ENCODE measurements at regions not wholly inside any gene's neighbourhood (a gene's known extent, or its start where the extent isn't known, plus 50 kb on each side); places are given as distances from the start of the nearest gene placed in this dataset.

- Histone ChIP-seq H3K27ac (ENCODE audit: insufficient read depth, low read length, poor library complexity, severe bottlenecking) (no peak overlapping the region), H3K9me3 (ENCODE audit: control insufficient read depth in 2 of 2, low read length in 2 of 2) (no peaks in the 10 kb centered on the region), H3K4me3 (ENCODE audit: low read depth, low read length) (no peak overlapping the region), H3K4me1 (ENCODE audit: control insufficient read depth, insufficient read depth, low read length, poor library complexity, severe bottlenecking) (no peaks in the 10 kb centered on the region), H3K27me3 (ENCODE audit: control insufficient read depth, insufficient read depth, low read length) (no peaks in the 10 kb centered on the region), H3K36me3 (ENCODE audit: control insufficient read depth, insufficient read depth, low read length) (no peaks in the 10 kb centered on the region)
- Mint-ChIP-seq H3K4me1 (no peaks in the 10 kb centered on the region), H3K27ac (no peak overlapping the region), H3K27me3 (no peaks in the 10 kb centered on the region), H3K36me3 (no peaks in the 10 kb centered on the region), H3K9me3 (peaks cover 0 to 2% (median 0%) of the 10 kb centered on the region in 7 donors), H3K4me3 (no peak overlapping the region)
- no peak for ATAC-seq (ENCODE audit: low read depth in 2 of 2)
- no peak for DNase-seq
Observed at GRCh38 chr9:86511614-86512360, 157.6 kb upstream of the TUT7 start.

GRCh38 chr9:86508208-86508903, 154.1 kb upstream of the TUT7 start:
- Histone ChIP-seq H3K9me3 (ENCODE audit: control insufficient read depth in 2 of 2, low read length in 2 of 2) (no peaks in the 10 kb centered on the region), H3K4me1 (ENCODE audit: control insufficient read depth, insufficient read depth, low read length, poor library complexity, severe bottlenecking) (no peaks in the 10 kb centered on the region), H3K36me3 (ENCODE audit: control insufficient read depth, insufficient read depth, low read length) (no peaks in the 10 kb centered on the region), H3K27me3 (ENCODE audit: control insufficient read depth, insufficient read depth, low read length) (no peaks in the 10 kb centered on the region), H3K27ac (ENCODE audit: insufficient read depth, low read length, poor library complexity, severe bottlenecking) (no peak overlapping the region), H3K4me3 (ENCODE audit: low read depth, low read length) (no peak overlapping the region)
- H3K27me3 Mint-ChIP-seq: no peaks in the 10 kb centered on the region
- H3K4me1 Mint-ChIP-seq: no peaks in the 10 kb centered on the region
- H3K4me3 Mint-ChIP-seq: no peak overlapping the region
- H3K27ac Mint-ChIP-seq: no peak overlapping the region
- H3K9me3 Mint-ChIP-seq: peaks cover 0 to 2% (median 0%) of the 10 kb centered on the region in 7 donors
- no peaks in the 10 kb centered on the region for H3K36me3 Mint-ChIP-seq
- ATAC-seq (ENCODE audit: low read depth in 2 of 2) (no peak), DNase-seq (no peak)

- peaks cover 6% of the 10 kb centered on the region for H3K27me3 Mint-ChIP-seq
- ATAC-seq (ENCODE audit: low read depth in 2 of 2): no peak
Observed at GRCh38 chr9:86507212-86507630, 153.0 kb upstream of the TUT7 start.

GRCh38 chr9:86503942-86504341, 149.7 kb upstream of the TUT7 start:
- Mint-ChIP-seq H3K27ac (no peak overlapping the region), H3K9me3 (peaks cover 0 to 2% (median 0%) of the 10 kb centered on the region in 7 donors), H3K27me3 (peaks cover 18% of the 10 kb centered on the region), H3K36me3 (no peaks in the 10 kb centered on the region), H3K4me3 (no peak overlapping the region), H3K4me1 (no peaks in the 10 kb centered on the region)
- DNase-seq (no peak), ATAC-seq (ENCODE audit: low read depth in 2 of 2) (no peak)
- no peak overlapping the region for H3K4me3 ChIP-seq (ENCODE audit: low read depth, low read length)
- H3K27ac ChIP-seq (ENCODE audit: insufficient read depth, low read length, poor library complexity, severe bottlenecking): no peak overlapping the region
- H3K36me3 ChIP-seq (ENCODE audit: control insufficient read depth, insufficient read depth, low read length): no peaks in the 10 kb centered on the region
- H3K27me3 ChIP-seq (ENCODE audit: control insufficient read depth, insufficient read depth, low read length): peaks cover 4% of the 10 kb centered on the region
- no peaks in the 10 kb centered on the region for H3K9me3 ChIP-seq (ENCODE audit: control insufficient read depth in 2 of 2, low read length in 2 of 2)
- no peaks in the 10 kb centered on the region for H3K4me1 ChIP-seq (ENCODE audit: control insufficient read depth, insufficient read depth, low read length, poor library complexity, severe bottlenecking)

More at GRCh38 chr9:86507212-86507630, 153.0 kb upstream of the TUT7 start:
- Histone ChIP-seq H3K9me3 (ENCODE audit: control insufficient read depth in 2 of 2, low read length in 2 of 2) (no peaks in the 10 kb centered on the region), H3K27me3 (ENCODE audit: control insufficient read depth, insufficient read depth, low read length) (peaks cover 4% of the 10 kb centered on the region), H3K27ac (ENCODE audit: insufficient read depth, low read length, poor library complexity, severe bottlenecking) (no peak overlapping the region), H3K4me1 (ENCODE audit: control insufficient read depth, insufficient read depth, low read length, poor library complexity, severe bottlenecking) (no peaks in the 10 kb centered on the region), H3K36me3 (ENCODE audit: control insufficient read depth, insufficient read depth, low read length) (no peaks in the 10 kb centered on the region), H3K4me3 (ENCODE audit: low read depth, low read length) (no peak overlapping the region)
- Mint-ChIP-seq H3K27ac (no peak overlapping the region), H3K4me1 (no peaks in the 10 kb centered on the region), H3K4me3 (no peak overlapping the region), H3K9me3 (peaks cover 0 to 2% (median 0%) of the 10 kb centered on the region in 7 donors), H3K36me3 (no peaks in the 10 kb centered on the region)
- no peak for DNase-seq

GRCh38 chr9:86503314-86503713, 149.1 kb upstream of the TUT7 start:
- no peak overlapping the region for H3K27ac ChIP-seq (ENCODE audit: insufficient read depth, low read length, poor library complexity, severe bottlenecking)
- H3K27me3 ChIP-seq (ENCODE audit: control insufficient read depth, insufficient read depth, low read length): peaks cover 4% of the 10 kb centered on the region
- Mint-ChIP-seq H3K4me1 (no peaks in the 10 kb centered on the region), H3K9me3 (peaks cover 0 to 2% (median 0%) of the 10 kb centered on the region in 7 donors), H3K4me3 (no peak overlapping the region), H3K27ac (no peak overlapping the region), H3K27me3 (peaks cover 18% of the 10 kb centered on the region), H3K36me3 (no peaks in the 10 kb centered on the region)
- DNase-seq (no peak), ATAC-seq (ENCODE audit: low read depth in 2 of 2) (no peak)
- no peak overlapping the region for H3K4me3 ChIP-seq (ENCODE audit: low read depth, low read length)
- no peaks in the 10 kb centered on the region for H3K36me3 ChIP-seq (ENCODE audit: control insufficient read depth, insufficient read depth, low read length)
- H3K9me3 ChIP-seq (ENCODE audit: control insufficient read depth in 2 of 2, low read length in 2 of 2): no peaks in the 10 kb centered on the region
- H3K4me1 ChIP-seq (ENCODE audit: control insufficient read depth, insufficient read depth, low read length, poor library complexity, severe bottlenecking): no peaks in the 10 kb centered on the region

GRCh38 chr9:86500667-86501435, 146.6 kb upstream of the TUT7 start:
- Mint-ChIP-seq H3K9me3 (peaks cover 0 to 2% (median 0%) of the 10 kb centered on the region in 7 donors), H3K27me3 (peaks cover 19% of the 10 kb centered on the region), H3K4me3 (no peak overlapping the region), H3K36me3 (no peaks in the 10 kb centered on the region), H3K27ac (no peak overlapping the region), H3K4me1 (no peaks in the 10 kb centered on the region)
- H3K4me3 ChIP-seq (ENCODE audit: low read depth, low read length): no peak overlapping the region
- H3K9me3 ChIP-seq (ENCODE audit: control insufficient read depth in 2 of 2, low read length in 2 of 2): no peaks in the 10 kb centered on the region
- H3K27ac ChIP-seq (ENCODE audit: insufficient read depth, low read length, poor library complexity, severe bottlenecking): no peak overlapping the region
- ATAC-seq (ENCODE audit: low read depth in 2 of 2) (no peak), DNase-seq (no peak)
- H3K27me3 ChIP-seq (ENCODE audit: control insufficient read depth, insufficient read depth, low read length): peaks cover 4% of the 10 kb centered on the region
- H3K4me1 ChIP-seq (ENCODE audit: control insufficient read depth, insufficient read depth, low read length, poor library complexity, severe bottlenecking): no peaks in the 10 kb centered on the region
- H3K36me3 ChIP-seq (ENCODE audit: control insufficient read depth, insufficient read depth, low read length): no peaks in the 10 kb centered on the region

- no peak overlapping the region for H3K27ac Mint-ChIP-seq
- Histone ChIP-seq H3K27ac (ENCODE audit: insufficient read depth, low read length, poor library complexity, severe bottlenecking) (no peak overlapping the region), H3K4me1 (ENCODE audit: control insufficient read depth, insufficient read depth, low read length, poor library complexity, severe bottlenecking) (no peaks in the 10 kb centered on the region), H3K27me3 (ENCODE audit: control insufficient read depth, insufficient read depth, low read length) (peaks cover 4% of the 10 kb centered on the region), H3K36me3 (ENCODE audit: control insufficient read depth, insufficient read depth, low read length) (no peaks in the 10 kb centered on the region), H3K4me3 (ENCODE audit: low read depth, low read length) (no peak overlapping the region), H3K9me3 (ENCODE audit: control insufficient read depth in 2 of 2, low read length in 2 of 2) (no peaks in the 10 kb centered on the region)
- DNase-seq (no peak), ATAC-seq (ENCODE audit: low read depth in 2 of 2) (no peak)
- peaks cover 25% of the 10 kb centered on the region for H3K27me3 Mint-ChIP-seq
- H3K9me3 Mint-ChIP-seq: peaks cover 0 to 2% (median 0%) of the 10 kb centered on the region in 7 donors
- no peaks in the 10 kb centered on the region for H3K4me1 Mint-ChIP-seq
- H3K4me3 Mint-ChIP-seq: no peak overlapping the region
- H3K36me3 Mint-ChIP-seq: no peaks in the 10 kb centered on the region
Observed at GRCh38 chr9:86500031-86500430, 145.8 kb upstream of the TUT7 start.

Data from CD4-positive, CD25-positive, alpha-beta regulatory T cell (primary cell).